HUES48 (cell line): ENCODE measurements at regions not wholly inside any gene's neighbourhood (a gene's known extent, or its start where the extent isn't known, plus 50 kb on each side); places are given as distances from the start of the nearest gene placed in this dataset.

Source experiments
- H3K27ac ChIP-seq: one replicate; pipeline ENCODE4 v1.7.0; 2013; ENCODE audit warnings: low read depth, low read length, inconsistent platforms
- H3K27me3 ChIP-seq: 2 replicates; pipeline ENCODE4 v1.6.1; 2013; ENCODE audit warnings: mild to moderate bottlenecking, low read length; ENCODE audit not compliant: control insufficient read depth, insufficient read depth
- H3K36me3 ChIP-seq: 2 replicates; pipeline ENCODE4 v1.6.1; 2013; ENCODE audit warnings: low read length; ENCODE audit not compliant: control insufficient read depth, insufficient read depth
- H3K4me1 ChIP-seq: 2 replicates; pipeline ENCODE4 v1.6.1; 2013; ENCODE audit warnings: mild to moderate bottlenecking, low read length; ENCODE audit not compliant: control insufficient read depth, insufficient read depth
- H3K4me3 ChIP-seq: 2 replicates; pipeline ENCODE4 v1.5.1; 2013; ENCODE audit warnings: mild to moderate bottlenecking, low read depth, low read length
- H3K9ac ChIP-seq: 2 replicates; pipeline ENCODE4 v1.6.1; 2013; ENCODE audit warnings: mild to moderate bottlenecking, low read depth, low read length, moderate library complexity
- H3K9me3 ChIP-seq: 2 replicates; pipeline ENCODE4 v1.6.1; 2013; ENCODE audit warnings: low read length; ENCODE audit not compliant: control insufficient read depth, insufficient read depth

DNA sequence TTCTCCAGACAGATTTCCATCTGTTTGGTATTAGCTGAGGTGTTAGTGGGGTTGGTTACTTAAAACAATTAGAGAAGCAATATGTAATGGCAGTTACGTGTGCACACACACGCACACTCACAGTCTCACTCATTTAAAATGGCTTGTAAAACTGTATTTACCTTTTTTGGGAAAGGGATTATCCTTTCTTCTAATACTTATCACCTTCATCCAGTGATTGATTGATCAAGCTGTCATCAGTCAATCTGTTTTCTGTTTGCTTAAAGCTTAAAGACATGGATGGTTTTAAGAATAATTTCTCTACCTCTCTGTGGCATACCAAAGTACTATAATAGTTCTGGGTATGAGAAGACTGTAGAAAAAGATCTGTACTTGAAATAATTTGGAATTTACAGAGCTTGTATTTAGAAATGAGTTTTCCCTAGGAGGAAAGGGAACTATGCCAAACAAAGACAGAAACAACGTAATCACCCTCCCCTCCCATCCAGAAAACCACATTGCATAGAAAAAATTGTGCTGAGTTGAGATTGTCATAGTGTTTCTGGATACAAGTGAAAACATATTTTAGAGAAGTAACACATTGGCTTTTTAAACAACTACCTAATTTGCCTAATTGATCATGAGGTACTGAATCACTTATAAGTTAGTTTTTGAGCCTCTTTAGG lies 455.8 kb downstream of the PCNX1 start:
- no peaks in the 10 kb centered on the region for H3K9me3 ChIP-seq
- no peak overlapping the region for H3K9ac ChIP-seq
- no peak overlapping the region for H3K27ac ChIP-seq
- H3K4me3 ChIP-seq: no peak overlapping the region
- H3K36me3 ChIP-seq: no peaks in the 10 kb centered on the region
- peaks cover 14% of the 10 kb centered on the region for H3K4me1 ChIP-seq
- H3K27me3 ChIP-seq: no peaks in the 10 kb centered on the region

GRCh38 chr14:71363946-71364925 lies 457.0 kb downstream of the PCNX1 start:
- no peak overlapping the region for H3K4me3 ChIP-seq
- no peak overlapping the region for H3K9ac ChIP-seq
- no peak overlapping the region for H3K27ac ChIP-seq
- H3K27me3 ChIP-seq: no peaks in the 10 kb centered on the region
- no peaks in the 10 kb centered on the region for H3K36me3 ChIP-seq
- H3K9me3 ChIP-seq: no peaks in the 10 kb centered on the region
- H3K4me1 ChIP-seq: peaks cover 14% of the 10 kb centered on the region

DNA sequence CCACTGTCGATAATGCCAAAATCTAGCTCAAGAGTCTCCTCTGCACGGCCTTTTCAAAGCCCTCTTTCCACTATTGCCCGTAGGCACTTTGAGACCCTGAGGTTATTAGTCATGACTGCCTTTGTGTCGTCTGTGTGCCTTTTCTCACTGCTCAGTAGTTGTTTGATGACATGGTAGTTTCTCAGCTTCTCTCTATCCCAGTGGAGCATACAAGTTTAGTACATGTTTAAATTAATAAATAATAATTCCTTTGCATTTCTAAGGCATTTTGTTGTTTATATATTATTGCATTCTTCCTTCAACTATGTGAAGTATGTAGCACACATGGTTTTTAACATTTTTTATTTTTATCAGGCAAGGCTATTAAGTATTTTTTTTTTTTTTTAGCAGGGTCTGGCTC lies 458.1 kb downstream of the PCNX1 start:
- peaks cover 14% of the 10 kb centered on the region for H3K4me1 ChIP-seq
- H3K27me3 ChIP-seq: no peaks in the 10 kb centered on the region
- no peaks in the 10 kb centered on the region for H3K9me3 ChIP-seq
- no peaks in the 10 kb centered on the region for H3K36me3 ChIP-seq
- H3K27ac ChIP-seq: no peak overlapping the region
- H3K9ac ChIP-seq: no peak overlapping the region
- no peak overlapping the region for H3K4me3 ChIP-seq

GRCh38 chr14:71366861-71367260 lies 459.6 kb downstream of the PCNX1 start:
- no peak overlapping the region for H3K9ac ChIP-seq
- no peaks in the 10 kb centered on the region for H3K27me3 ChIP-seq
- no peak overlapping the region for H3K27ac ChIP-seq
- peaks cover 5% of the 10 kb centered on the region for H3K4me1 ChIP-seq
- no peak overlapping the region for H3K4me3 ChIP-seq
- H3K36me3 ChIP-seq: no peaks in the 10 kb centered on the region
- no peaks in the 10 kb centered on the region for H3K9me3 ChIP-seq

- Histone ChIP-seq H3K27me3 (no peaks in the 10 kb centered on the region), H3K9me3 (peaks cover 9% of the 10 kb centered on the region), H3K36me3 (no peaks in the 10 kb centered on the region), H3K4me1 (peaks cover 3% of the 10 kb centered on the region; the same call in 1 of the 2 replicates), H3K9ac (no peak overlapping the region), H3K27ac (peak overlapping the region; percentile 17), H3K4me3 (no peak overlapping the region)
These were observed 464.6 kb downstream of the PCNX1 start for GRCh38 chr14:71371711-71372396.

GRCh38 chr14:71372411-71372838 lies 465.2 kb downstream of the PCNX1 start:
- Histone ChIP-seq H3K9me3 (peaks cover 9% of the 10 kb centered on the region), H3K36me3 (no peaks in the 10 kb centered on the region), H3K27ac (peak overlapping the region; percentile 17), H3K9ac (no peak overlapping the region), H3K4me3 (no peak overlapping the region), H3K27me3 (no peaks in the 10 kb centered on the region), H3K4me1 (peaks cover 3% of the 10 kb centered on the region; the same call in 1 of the 2 replicates)

GRCh38 chr14:71373773-71374172 lies 466.5 kb downstream of the PCNX1 start:
- no peak overlapping the region for H3K4me3 ChIP-seq

DNA sequence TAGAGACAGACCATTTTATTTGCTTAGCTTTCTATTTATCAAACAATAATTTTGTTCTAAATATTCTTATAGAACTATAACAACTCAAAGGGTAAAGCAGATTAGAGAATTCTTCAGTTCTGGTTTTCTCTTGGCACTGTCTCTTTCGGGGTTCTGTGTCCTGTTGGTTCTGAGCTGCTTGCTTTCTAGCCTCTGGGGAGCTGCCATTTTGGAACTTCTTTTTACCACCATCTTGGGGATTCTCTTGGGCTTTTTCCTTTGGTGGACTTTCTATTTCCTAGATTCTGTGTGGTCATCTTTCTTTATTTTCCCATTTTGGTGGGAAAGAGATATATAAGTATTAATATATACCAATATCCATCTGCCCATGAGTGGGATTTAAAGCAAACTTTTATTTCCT lies 467.7 kb downstream of the PCNX1 start:
- H3K36me3 ChIP-seq: no peaks in the 10 kb centered on the region
- H3K4me3 ChIP-seq: no peak overlapping the region
- no peaks in the 10 kb centered on the region for H3K27me3 ChIP-seq
- H3K9ac ChIP-seq: no peak overlapping the region
- peaks cover 13% of the 10 kb centered on the region for H3K9me3 ChIP-seq
- H3K27ac ChIP-seq: no peak overlapping the region
- H3K4me1 ChIP-seq: peaks cover 3% of the 10 kb centered on the region; the same call in 1 of the 2 replicates

More at GRCh38 chr14:71373773-71374172, 466.5 kb downstream of the PCNX1 start:
- H3K36me3 ChIP-seq: no peaks in the 10 kb centered on the region
- no peak overlapping the region for H3K9ac ChIP-seq
- no peaks in the 10 kb centered on the region for H3K27me3 ChIP-seq
- no peak overlapping the region for H3K27ac ChIP-seq
- peaks cover 11% of the 10 kb centered on the region for H3K9me3 ChIP-seq
- H3K4me1 ChIP-seq: peaks cover 3% of the 10 kb centered on the region; the same call in 1 of the 2 replicates

DNA sequence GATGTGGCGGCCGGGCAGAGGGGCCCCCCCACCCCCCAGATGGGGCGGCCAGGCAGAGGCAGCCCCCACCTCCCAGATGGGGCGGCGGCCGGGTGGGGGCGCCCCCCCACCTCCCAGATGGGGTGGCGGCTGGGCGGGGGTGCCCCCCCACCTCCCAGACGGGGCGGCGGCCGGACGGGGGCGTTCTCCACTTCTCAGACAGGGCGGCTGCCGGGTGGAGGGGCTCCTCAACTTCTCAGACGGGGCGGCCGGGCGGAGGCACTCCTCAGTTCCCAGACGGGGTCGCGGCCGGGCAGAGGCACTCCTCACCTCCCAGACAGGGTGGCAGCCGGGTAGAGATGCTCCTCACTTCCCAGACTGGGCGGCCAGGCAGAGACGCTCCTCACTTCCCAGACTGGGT lies 469.8 kb downstream of the PCNX1 start:
- H3K4me1 ChIP-seq: peaks cover 12% of the 10 kb centered on the region; the same call in 1 of the 2 replicates
- no peaks in the 10 kb centered on the region for H3K27me3 ChIP-seq
- H3K4me3 ChIP-seq: no peak overlapping the region
- no peak overlapping the region for H3K9ac ChIP-seq
- H3K9me3 ChIP-seq: peaks cover 13% of the 10 kb centered on the region
- H3K27ac ChIP-seq: no peak overlapping the region
- no peaks in the 10 kb centered on the region for H3K36me3 ChIP-seq

DNA sequence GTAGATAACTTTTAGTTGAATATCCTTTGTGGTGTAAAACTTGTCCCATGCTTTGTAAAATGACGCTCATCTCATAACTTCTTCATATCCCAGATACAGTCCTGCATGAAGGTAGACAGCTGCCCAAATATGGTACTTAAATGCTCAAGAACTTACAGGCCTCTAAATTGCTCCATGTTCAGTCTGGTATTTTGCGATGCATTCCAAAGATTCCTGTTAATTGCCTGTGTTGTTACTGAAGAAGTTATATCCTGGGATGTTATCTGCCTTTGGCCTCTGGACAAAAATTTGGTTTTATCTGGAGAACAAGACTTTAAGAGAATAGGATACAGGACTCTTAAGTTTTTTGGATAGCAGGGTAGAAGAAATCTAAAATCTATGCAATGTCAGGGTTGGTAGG lies 473.0 kb downstream of the PCNX1 start:
- Histone ChIP-seq H3K27ac (no peak overlapping the region), H3K4me1 (peaks cover 27% of the 10 kb centered on the region), H3K4me3 (no peak overlapping the region), H3K9ac (no peak overlapping the region), H3K27me3 (no peaks in the 10 kb centered on the region), H3K9me3 (peaks cover 13% of the 10 kb centered on the region), H3K36me3 (no peaks in the 10 kb centered on the region)
